Upper lobe of right lung (tissue), 1 donor: ENCODE measurements at regions not wholly inside any gene's neighbourhood (a gene's known extent, or its start where the extent isn't known, plus 50 kb on each side); places are given as distances from the start of the nearest gene placed in this dataset.
"Not testable (repeated sequence)": the region's sequence is repeated elsewhere in the genome, so short reads cannot be mapped to it uniquely, and the experiment has no call there.

Source experiments
- ATAC-seq: fragments of 200-7000 bp; cut with Tn5 transposase; one replicate; pipeline ENCODE4 v1.9.1; 2020; ENCODE audit warnings: mild to moderate bottlenecking, moderate library complexity
- DNase-seq: peaks from one replicate; pipeline ENCODE4 v3.0.0-alpha.2; 2020
- H3K27ac ChIP-seq: fragments of 200-600 bp; one replicate; pipeline ENCODE4 v1.8.0; 2022
- H3K27me3 ChIP-seq: fragments of 200-600 bp; one replicate; pipeline ENCODE4 v1.8.0; 2022; ENCODE audit warnings: mild to moderate bottlenecking
- H3K36me3 ChIP-seq: fragments of 200-600 bp; one replicate; pipeline ENCODE4 v1.8.0; 2022
- H3K4me1 ChIP-seq: fragments of 200-600 bp; one replicate; pipeline ENCODE4 v1.8.0; 2022
- H3K4me3 ChIP-seq: fragments of 200-600 bp; one replicate; pipeline ENCODE4 v1.8.0; 2022; ENCODE audit warnings: mild to moderate bottlenecking
- H3K9me3 ChIP-seq: fragments of 200-600 bp; one replicate; pipeline ENCODE4 v1.8.0; 2022
- CTCF ChIP-seq: fragments of 200-600 bp; IDR thresholded peaks from one replicate; pipeline ENCODE4 v1.8.0; 2022; ENCODE audit warnings: antibody characterized with exemption
- intact Hi-C: fragments of 100-400 bp; cut with DNase I; formaldehyde crosslinking; loops from one replicate; pipeline ENCODE4 v1.11.0; 2022
- donor health status: DM: no; HTN: yes; CAD: no; lungs with severe emphysema.

- Histone ChIP-seq H3K9me3 (no peaks in the 10 kb centered on the region), H3K4me1 (no peaks in the 10 kb centered on the region), H3K4me3 (no peak overlapping the region), H3K27ac (no peak overlapping the region), H3K36me3 (no peaks in the 10 kb centered on the region), H3K27me3 (no peaks in the 10 kb centered on the region)
- DNase-seq (no peak), ATAC-seq (no peak)
- no peak for TF ChIP-seq CTCF
- intact Hi-C loops, result no loop called here
Observed at GRCh38 chr3:3433711-3434110, 254.2 kb upstream of the CRBN start.

GRCh38 chr3:3429841-3430240 lies 250.3 kb upstream of the CRBN start:
- H3K4me1 ChIP-seq, result no peaks in the 10 kb centered on the region
- H3K27ac ChIP-seq, result no peak overlapping the region
- DNase-seq (no peak), ATAC-seq (no peak)
- no peaks in the 10 kb centered on the region for H3K36me3 ChIP-seq
- TF ChIP-seq CTCF, result no peak
- H3K4me3 ChIP-seq, result no peak overlapping the region
- no peaks in the 10 kb centered on the region for H3K9me3 ChIP-seq
- intact Hi-C loops, result no loop called here
- no peaks in the 10 kb centered on the region for H3K27me3 ChIP-seq

GRCh38 chr3:3407707-3408106 lies 228.2 kb upstream of the CRBN start:
- H3K4me3 ChIP-seq, ATAC-seq, DNase-seq, H3K9me3 ChIP-seq, H3K27me3 ChIP-seq, H3K36me3 ChIP-seq, H3K4me1 ChIP-seq, intact Hi-C loops, H3K27ac ChIP-seq: not testable (repeated sequence)

- TF ChIP-seq CTCF, result no peak
- Histone ChIP-seq H3K27me3 (no peaks in the 10 kb centered on the region), H3K4me3 (no peak overlapping the region), H3K27ac (no peak overlapping the region), H3K4me1 (no peaks in the 10 kb centered on the region), H3K36me3 (no peaks in the 10 kb centered on the region), H3K9me3 (peaks cover 5% of the 10 kb centered on the region)
- no peak for ATAC-seq
- DNase-seq, result no peak
- intact Hi-C loops, result no loop called here
Observed at GRCh38 chr3:3405131-3405530, 225.6 kb upstream of the CRBN start.

- intact Hi-C loops, result no loop called here
- H3K4me1 ChIP-seq, result no peaks in the 10 kb centered on the region
- DNase-seq, result no peak
- peaks cover 5% of the 10 kb centered on the region for H3K9me3 ChIP-seq
- H3K36me3 ChIP-seq, result no peaks in the 10 kb centered on the region
- no peak overlapping the region for H3K4me3 ChIP-seq
- H3K27ac ChIP-seq, result no peak overlapping the region
- H3K27me3 ChIP-seq, result no peaks in the 10 kb centered on the region
- no peak for TF ChIP-seq CTCF
- no peak for ATAC-seq
Observed at GRCh38 chr3:3403700-3404099, 224.2 kb upstream of the CRBN start.

- H3K4me3 ChIP-seq, result no peak overlapping the region
- intact Hi-C loops, result no loop called here
- H3K36me3 ChIP-seq, result no peaks in the 10 kb centered on the region
- H3K4me1 ChIP-seq, result no peaks in the 10 kb centered on the region
- TF ChIP-seq CTCF, result no peak
- DNase-seq (no peak), ATAC-seq (no peak)
- no peaks in the 10 kb centered on the region for H3K9me3 ChIP-seq
- H3K27me3 ChIP-seq, result no peaks in the 10 kb centered on the region
- H3K27ac ChIP-seq, result no peak overlapping the region
Observed at GRCh38 chr3:3392946-3393345, 213.5 kb upstream of the CRBN start.
